Natural killer cell (primary cell): ENCODE measurements at regions not wholly inside any gene's neighbourhood (a gene's known extent, or its start where the extent isn't known, plus 50 kb on each side); places are given as distances from the start of the nearest gene placed in this dataset.

ENCODE experiments used
- ATAC-seq, 3 donors: fragments of 150-1000 bp in 2 of 3; fragments of 200-7000 bp in 1 of 3; cut with Tn5 transposase; 1 replicate in 1 of 3; 2 replicates in 2 of 3; pipeline ENCODE4 v1.10.0; 2021; ENCODE audit warnings: mild to moderate bottlenecking in 2 of 3, moderate library complexity in 2 of 3
- DNase-seq, 2 donors: peaks; one replicate each; pipeline versions ENCODE4 v3.0.0 to v3.0.0-alpha.2; 2013 to 2021; ENCODE audit warnings: mixed read lengths in 1 of 2
- H3K27ac ChIP-seq: one replicate; pipeline ENCODE4 v1.5.1; 2013; ENCODE audit warnings: mild to moderate bottlenecking, low read length
- H3K27me3 ChIP-seq: one replicate; pipeline ENCODE4 v1.6.1; 2013; ENCODE audit warnings: low read length; ENCODE audit not compliant: control insufficient read depth, insufficient read depth
- H3K36me3 ChIP-seq: one replicate; pipeline ENCODE4 v1.6.1; 2013; ENCODE audit warnings: low read length; ENCODE audit not compliant: control insufficient read depth, insufficient read depth
- H3K4me1 ChIP-seq: one replicate; pipeline ENCODE4 v1.6.1; 2013; ENCODE audit warnings: low read length; ENCODE audit not compliant: control insufficient read depth, insufficient read depth
- H3K4me3 ChIP-seq: one replicate; pipeline ENCODE4 v1.5.1; 2013; ENCODE audit warnings: low read length
- H3K9me3 ChIP-seq: one replicate; pipeline ENCODE4 v1.6.1; 2013; ENCODE audit warnings: low read length; ENCODE audit not compliant: control insufficient read depth, insufficient read depth
- H3K27ac Mint-ChIP-seq, 2 donors: one replicate each; pipeline ENCODE4 v1.8.0; 2022; ENCODE audit warnings: mild to moderate bottlenecking in 2 of 2, mixed read lengths in 2 of 2, moderate library complexity in 1 of 2
- H3K27me3 Mint-ChIP-seq, 2 donors: one replicate each; pipeline ENCODE4 v1.8.0; 2022; ENCODE audit warnings: low read depth in 2 of 2, mixed read lengths in 2 of 2
- H3K36me3 Mint-ChIP-seq: one replicate; pipeline ENCODE4 v1.8.0; 2022; ENCODE audit warnings: mixed read lengths
- H3K4me1 Mint-ChIP-seq, 2 donors: one replicate each; pipeline ENCODE4 v1.8.0; 2022; ENCODE audit warnings: mixed read lengths in 2 of 2
- H3K4me3 Mint-ChIP-seq: one replicate; pipeline ENCODE4 v1.8.0; 2022; ENCODE audit warnings: mild to moderate bottlenecking, moderate library complexity, mixed read lengths
- H3K9me3 Mint-ChIP-seq, 2 donors: one replicate each; pipeline ENCODE4 v1.8.0; 2022; ENCODE audit warnings: mixed read lengths in 2 of 2
- CTCF ChIP-seq: fragments of 200-600 bp; IDR thresholded peaks from one replicate; pipeline ENCODE4 v1.8.0; 2022; ENCODE audit warnings: antibody characterized with exemption
- WGBS: methylation state at CpG from one replicate; pipeline ENCODE4 v1.1.7; 2013; ENCODE audit warnings: missing lambda C conversion rate; ENCODE audit not compliant: insufficient coverage; 5-methylcytosine and 5-hydroxymethylcytosine counted together
- intact Hi-C: fragments of 100-400 bp; cut with micrococcal nuclease; formaldehyde crosslinking; loops from one replicate; pipeline ENCODE4 v1.14.2; 2022

- Histone ChIP-seq H3K27me3 (no peaks in the 10 kb centered on the region), H3K4me3 (no peak overlapping the region), H3K36me3 (no peaks in the 10 kb centered on the region), H3K9me3 (peaks cover 4% of the 10 kb centered on the region), H3K27ac (no peak overlapping the region), H3K4me1 (peaks cover 9% of the 10 kb centered on the region)
- Mint-ChIP-seq H3K27ac (no peak overlapping the region), H3K36me3 (no peaks in the 10 kb centered on the region), H3K9me3 (peaks cover 0 to 3% of the 10 kb centered on the region in 2 donors), H3K27me3 (peaks cover 11 to 26% of the 10 kb centered on the region in 2 donors), H3K4me3 (no peak overlapping the region), H3K4me1 (peaks cover 0 to 3% of the 10 kb centered on the region in 2 donors)
- no peak for TF ChIP-seq CTCF
- DNase-seq, result no peak
- intact Hi-C loops, result no loop called here
- ATAC-seq, result no peak
- 72% methylated on average over 4 of the region's 5 CpGs for WGBS
These were observed 52.5 kb upstream of the SLC22A11 start for GRCh38 chr11:64503186-64503753.

GRCh38 chr11:64504999-64505398, 50.7 kb upstream of the SLC22A11 start:
- H3K4me3 Mint-ChIP-seq, result no peak overlapping the region
- no peaks in the 10 kb centered on the region for H3K4me1 Mint-ChIP-seq
- no peak overlapping the region for H3K27ac Mint-ChIP-seq
- DNase-seq (no peak), ATAC-seq (no peak)
- no peaks in the 10 kb centered on the region for H3K4me1 ChIP-seq
- H3K9me3 ChIP-seq, result peaks cover 4% of the 10 kb centered on the region
- intact Hi-C loops, result no loop called here
- H3K27ac ChIP-seq, result no peak overlapping the region
- H3K27me3 ChIP-seq, result no peaks in the 10 kb centered on the region
- WGBS, result 93% methylated on average over 5 of the region's 5 CpGs
- H3K36me3 Mint-ChIP-seq, result no peaks in the 10 kb centered on the region
- no peaks in the 10 kb centered on the region for H3K36me3 ChIP-seq
- no peak for TF ChIP-seq CTCF
- no peak overlapping the region for H3K4me3 ChIP-seq
- peaks cover 11 to 20% of the 10 kb centered on the region in 2 donors for H3K27me3 Mint-ChIP-seq
- H3K9me3 Mint-ChIP-seq, result peaks cover 0 to 3% of the 10 kb centered on the region in 2 donors
